Suprapubic skin (tissue), 4 donors: ENCODE measurements at regions not wholly inside any gene's neighbourhood (a gene's known extent, or its start where the extent isn't known, plus 50 kb on each side); places are given as distances from the start of the nearest gene placed in this dataset.

ENCODE experiments used
- DNase-seq, 2 donors: peaks; one replicate each; pipeline ENCODE4 v3.0.0-alpha.2; 2019; ENCODE audit warnings: low spot score in 2 of 2
- H3K27ac ChIP-seq: fragments of 200-600 bp; sonication (generic); one replicate; pipeline ENCODE4 v1.5.1; 2019
- H3K27me3 ChIP-seq: fragments of 200-600 bp; sonication (generic); one replicate; pipeline ENCODE4 v1.5.1; 2019
- H3K36me3 ChIP-seq: fragments of 200-600 bp; sonication (generic); one replicate; pipeline ENCODE4 v1.5.1; 2019
- H3K4me1 ChIP-seq: fragments of 200-600 bp; sonication (generic); one replicate; pipeline ENCODE4 v1.5.1; 2019
- H3K4me3 ChIP-seq: fragments of 200-600 bp; sonication (generic); one replicate; pipeline ENCODE4 v1.5.1; 2019; ENCODE audit warnings: mild to moderate bottlenecking
- H3K9me3 ChIP-seq: fragments of 200-600 bp; sonication (generic); one replicate; pipeline ENCODE4 v1.5.1; 2019
- EP300 ChIP-seq: sonication (generic); formaldehyde crosslinking; IDR thresholded peaks from one replicate; pipeline ENCODE4 v1.6.1; 2017; ENCODE audit warnings: antibody characterized with exemption
- POLR2A ChIP-seq, 2 donors: fragments of 450-650 bp; IDR thresholded peaks; one replicate each; pipeline ENCODE4 v1.6.1; 2017; ENCODE audit warnings: antibody characterized with exemption in 2 of 2, mild to moderate bottlenecking in 2 of 2, moderate library complexity in 2 of 2
- POLR2AphosphoS5 ChIP-seq, 3 donors: sonication (generic); formaldehyde crosslinking; IDR thresholded peaks; one replicate each; pipeline ENCODE4 v1.6.1; 2017; ENCODE audit warnings: antibody characterized with exemption in 3 of 3
- WGBS: methylation state at CpG from one replicate; pipeline ENCODE4 v1.1.5; 2018; 5-methylcytosine and 5-hydroxymethylcytosine counted together
- TF ChIP-seq, protein P1 (sequence below), 2 donors: fragments of 200-600 bp in 1 of 2; fragments of 450-650 bp in 1 of 2; sonication (generic) in 1 of 2; IDR thresholded peaks; one replicate each; pipeline ENCODE4 v1.5.1; 2016 to 2019; ENCODE audit warnings: antibody characterized with exemption in 2 of 2, mild to moderate bottlenecking in 1 of 2, moderate library complexity in 1 of 2

DNA sequence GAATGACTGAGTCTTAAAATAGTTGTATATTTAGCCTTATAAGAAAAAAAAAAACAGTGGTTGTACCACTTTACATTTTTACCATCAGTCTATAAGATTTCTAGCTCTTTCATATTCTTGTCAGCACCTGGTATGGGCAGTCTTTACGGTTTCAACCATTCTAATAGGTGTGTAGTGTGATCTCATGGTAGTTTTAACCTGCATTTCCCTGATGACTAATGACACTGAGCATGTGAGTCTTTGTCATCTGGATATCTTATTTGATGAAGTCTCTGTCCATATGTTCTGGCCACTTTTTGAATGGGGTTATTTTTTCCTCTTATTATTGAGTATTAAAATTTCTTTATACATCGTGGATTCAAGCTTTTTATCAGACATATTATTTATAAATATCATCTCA, 365.3 kb upstream of the IGFBP3 start:
- TF ChIP-seq, protein P1, sequence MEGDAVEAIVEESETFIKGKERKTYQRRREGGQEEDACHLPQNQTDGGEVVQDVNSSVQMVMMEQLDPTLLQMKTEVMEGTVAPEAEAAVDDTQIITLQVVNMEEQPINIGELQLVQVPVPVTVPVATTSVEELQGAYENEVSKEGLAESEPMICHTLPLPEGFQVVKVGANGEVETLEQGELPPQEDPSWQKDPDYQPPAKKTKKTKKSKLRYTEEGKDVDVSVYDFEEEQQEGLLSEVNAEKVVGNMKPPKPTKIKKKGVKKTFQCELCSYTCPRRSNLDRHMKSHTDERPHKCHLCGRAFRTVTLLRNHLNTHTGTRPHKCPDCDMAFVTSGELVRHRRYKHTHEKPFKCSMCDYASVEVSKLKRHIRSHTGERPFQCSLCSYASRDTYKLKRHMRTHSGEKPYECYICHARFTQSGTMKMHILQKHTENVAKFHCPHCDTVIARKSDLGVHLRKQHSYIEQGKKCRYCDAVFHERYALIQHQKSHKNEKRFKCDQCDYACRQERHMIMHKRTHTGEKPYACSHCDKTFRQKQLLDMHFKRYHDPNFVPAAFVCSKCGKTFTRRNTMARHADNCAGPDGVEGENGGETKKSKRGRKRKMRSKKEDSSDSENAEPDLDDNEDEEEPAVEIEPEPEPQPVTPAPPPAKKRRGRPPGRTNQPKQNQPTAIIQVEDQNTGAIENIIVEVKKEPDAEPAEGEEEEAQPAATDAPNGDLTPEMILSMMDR (IDR thresholded peaks at IDR 0.05): no peak
- TF ChIP-seq POLR2A (IDR thresholded peaks at IDR 0.05) (no peak), EP300 (no peak), POLR2AphosphoS5 (IDR thresholded peaks at IDR 0.05) (no peak)
- Histone ChIP-seq H3K4me1 (peaks cover 20% of the 10 kb centered on the region), H3K27ac (no peak overlapping the region), H3K4me3 (no peak overlapping the region), H3K9me3 (no peaks in the 10 kb centered on the region), H3K27me3 (no peaks in the 10 kb centered on the region), H3K36me3 (no peaks in the 10 kb centered on the region)
- 75% methylated on average over 2 of the region's 2 CpGs for WGBS
- DNase-seq: no peak

DNA sequence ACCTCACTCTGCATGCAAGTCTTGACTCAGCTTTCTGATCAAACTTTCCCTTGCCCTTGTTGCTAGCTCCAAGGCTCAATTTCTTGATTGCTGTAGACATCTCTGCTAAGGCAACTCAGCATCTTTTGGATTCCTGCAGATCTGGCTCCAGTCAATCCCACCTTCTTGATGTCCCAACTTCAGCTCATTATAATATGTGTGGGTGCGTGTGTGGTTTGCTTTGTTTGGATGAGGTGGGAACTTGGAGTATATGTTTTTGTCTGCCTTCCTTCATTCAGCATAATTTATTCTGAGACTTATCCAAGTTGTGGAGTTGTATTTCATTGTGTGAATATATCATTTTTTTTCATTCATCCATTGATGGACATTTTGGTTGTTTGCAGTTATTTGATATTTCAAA, 364.8 kb upstream of the IGFBP3 start:
- DNase-seq: no peak
- WGBS: 26% methylated on average over 1 of the region's 1 CpG
- no peaks in the 10 kb centered on the region for H3K36me3 ChIP-seq

DNA sequence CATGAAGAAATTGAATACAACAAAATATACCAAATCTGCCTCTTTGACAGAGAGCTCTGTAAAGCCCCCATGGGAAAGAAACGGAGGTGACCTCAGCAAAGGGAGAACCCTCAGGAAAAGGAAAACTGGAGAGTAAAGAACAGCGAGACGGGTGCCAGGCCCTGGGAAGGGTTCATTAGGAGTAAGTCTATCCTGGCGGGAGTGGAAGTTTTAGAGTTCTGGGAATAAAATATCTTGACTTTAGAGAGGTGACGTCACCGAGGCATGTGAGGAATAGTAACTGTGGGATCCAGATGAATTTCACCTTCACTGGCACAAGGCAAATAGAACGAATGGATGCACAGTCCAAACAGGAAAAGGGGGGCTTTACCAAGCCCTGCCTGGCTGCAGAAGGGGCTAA, 362.8 kb upstream of the IGFBP3 start:
- Histone ChIP-seq H3K9me3 (no peaks in the 10 kb centered on the region), H3K27me3 (no peaks in the 10 kb centered on the region), H3K4me3 (no peak overlapping the region), H3K36me3 (no peaks in the 10 kb centered on the region), H3K27ac (no peak overlapping the region), H3K4me1 (peaks cover 10% of the 10 kb centered on the region)
- 85% methylated on average over 7 of the region's 7 CpGs for WGBS
- no peak for DNase-seq
- no peak for TF ChIP-seq POLR2AphosphoS5 (IDR thresholded peaks at IDR 0.05)
- TF ChIP-seq, protein P1 (IDR thresholded peaks at IDR 0.05): no peak

More for the DNA sequence above, 364.8 kb upstream of the IGFBP3 start:
- H3K9me3 ChIP-seq: no peaks in the 10 kb centered on the region
- no peak overlapping the region for H3K27ac ChIP-seq
- no peaks in the 10 kb centered on the region for H3K27me3 ChIP-seq
- peaks cover 17% of the 10 kb centered on the region for H3K4me1 ChIP-seq
- no peak overlapping the region for H3K4me3 ChIP-seq
- TF ChIP-seq, protein P1 (IDR thresholded peaks at IDR 0.05): no peak
- no peak for TF ChIP-seq EP300
- no peak for TF ChIP-seq POLR2AphosphoS5 (IDR thresholded peaks at IDR 0.05)
- no peak for TF ChIP-seq POLR2A (IDR thresholded peaks at IDR 0.05)

DNA sequence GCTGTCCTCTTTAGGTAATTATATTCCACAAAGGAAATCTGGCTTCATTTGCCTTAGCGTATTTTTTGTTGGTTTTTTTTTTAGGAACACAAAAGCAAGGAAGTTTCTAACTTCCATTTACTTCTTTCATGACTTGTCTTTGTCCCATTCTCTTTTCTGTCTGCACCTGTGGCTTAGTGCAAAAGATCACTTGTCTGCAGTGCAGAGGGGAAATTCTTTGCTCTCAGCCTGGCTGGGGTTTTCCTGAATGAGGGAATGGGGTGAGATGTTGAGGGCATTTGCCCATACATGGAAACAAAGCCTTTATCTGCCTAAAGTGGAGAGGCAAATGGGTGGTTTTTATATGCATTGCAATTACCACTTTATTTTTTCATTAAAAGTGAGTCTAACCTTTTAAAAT, 361.1 kb upstream of the IGFBP3 start:
- WGBS: 73% methylated on average over 1 of the region's 1 CpG
- no peaks in the 10 kb centered on the region for H3K36me3 ChIP-seq

DNA sequence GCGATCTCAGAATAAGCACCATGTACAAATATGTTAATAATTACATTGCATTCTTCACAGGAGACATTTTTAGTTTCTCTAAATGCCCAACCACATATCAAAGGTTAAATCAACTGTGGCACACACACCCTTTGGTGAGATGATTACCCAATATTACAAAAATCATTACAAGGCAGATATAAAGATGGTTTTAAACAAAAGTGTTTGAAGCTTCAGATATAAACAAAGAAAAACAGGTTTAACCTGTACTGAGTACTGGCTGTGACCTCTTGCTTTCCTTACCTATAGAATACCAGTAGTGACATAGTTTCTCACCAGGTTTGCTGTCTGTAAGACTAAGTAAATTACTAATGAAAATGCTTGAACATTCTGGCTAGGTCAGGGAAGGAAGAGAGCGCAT, 360.0 kb upstream of the IGFBP3 start:
- no peak for DNase-seq
- WGBS: 63% methylated on average over 2 of the region's 2 CpGs
- TF ChIP-seq POLR2A (IDR thresholded peaks at IDR 0.05): no peak
- no peak for TF ChIP-seq EP300
- TF ChIP-seq, protein P1 (IDR thresholded peaks at IDR 0.05): no peak
- TF ChIP-seq POLR2AphosphoS5 (IDR thresholded peaks at IDR 0.05): no peak
- Histone ChIP-seq H3K27me3 (no peaks in the 10 kb centered on the region), H3K36me3 (no peaks in the 10 kb centered on the region), H3K9me3 (no peaks in the 10 kb centered on the region), H3K4me1 (peaks cover 4% of the 10 kb centered on the region), H3K4me3 (no peak overlapping the region), H3K27ac (no peak overlapping the region)

More for the DNA sequence above, 361.1 kb upstream of the IGFBP3 start:
- Histone ChIP-seq H3K4me1 (peaks cover 4% of the 10 kb centered on the region), H3K27me3 (no peaks in the 10 kb centered on the region), H3K9me3 (no peaks in the 10 kb centered on the region), H3K27ac (no peak overlapping the region), H3K4me3 (no peak overlapping the region)
- TF ChIP-seq, protein P1 (IDR thresholded peaks at IDR 0.05): no peak
- no peak for TF ChIP-seq POLR2A (IDR thresholded peaks at IDR 0.05)
- no peak for TF ChIP-seq POLR2AphosphoS5 (IDR thresholded peaks at IDR 0.05)
- no peak for TF ChIP-seq EP300
- no peak for DNase-seq
